ENCODE measurements at regions not wholly inside any gene's neighbourhood (a gene's known extent, or its start where the extent isn't known, plus 50 kb on each side); places are given as distances from the start of the nearest gene placed in this dataset.

GRCh38 chr11:22521226-22521625 is 104.4 kb downstream of the FANCF start:
- no peak for TF ChIP-seq POLR2A (IDR thresholded peaks at IDR 0.05)
- TF ChIP-seq, protein P1, sequence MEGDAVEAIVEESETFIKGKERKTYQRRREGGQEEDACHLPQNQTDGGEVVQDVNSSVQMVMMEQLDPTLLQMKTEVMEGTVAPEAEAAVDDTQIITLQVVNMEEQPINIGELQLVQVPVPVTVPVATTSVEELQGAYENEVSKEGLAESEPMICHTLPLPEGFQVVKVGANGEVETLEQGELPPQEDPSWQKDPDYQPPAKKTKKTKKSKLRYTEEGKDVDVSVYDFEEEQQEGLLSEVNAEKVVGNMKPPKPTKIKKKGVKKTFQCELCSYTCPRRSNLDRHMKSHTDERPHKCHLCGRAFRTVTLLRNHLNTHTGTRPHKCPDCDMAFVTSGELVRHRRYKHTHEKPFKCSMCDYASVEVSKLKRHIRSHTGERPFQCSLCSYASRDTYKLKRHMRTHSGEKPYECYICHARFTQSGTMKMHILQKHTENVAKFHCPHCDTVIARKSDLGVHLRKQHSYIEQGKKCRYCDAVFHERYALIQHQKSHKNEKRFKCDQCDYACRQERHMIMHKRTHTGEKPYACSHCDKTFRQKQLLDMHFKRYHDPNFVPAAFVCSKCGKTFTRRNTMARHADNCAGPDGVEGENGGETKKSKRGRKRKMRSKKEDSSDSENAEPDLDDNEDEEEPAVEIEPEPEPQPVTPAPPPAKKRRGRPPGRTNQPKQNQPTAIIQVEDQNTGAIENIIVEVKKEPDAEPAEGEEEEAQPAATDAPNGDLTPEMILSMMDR (IDR thresholded peaks at IDR 0.05), result no peak

Data from body of pancreas (tissue), 4 donors.